ENCODE measurements at regions not wholly inside any gene's neighbourhood (a gene's known extent, or its start where the extent isn't known, plus 50 kb on each side); places are given as distances from the start of the nearest gene placed in this dataset.

- TF ChIP-seq CTCF (tag by site-specific recombination; IDR thresholded peaks at IDR 0.05) (no peak), ZNF664 (tag by site-specific recombination; IDR thresholded peaks at IDR 0.05) (no peak), ZNF121 (tag by site-specific recombination; IDR thresholded peaks at IDR 0.05) (no peak), ZBTB49 (tag by site-specific recombination; IDR thresholded peaks at IDR 0.05; ENCODE audit: low read depth) (no peak), ZNF544 (tag by site-specific recombination; IDR thresholded peaks at IDR 0.05) (no peak), ZNF174 (tag by site-specific recombination; IDR thresholded peaks at IDR 0.05) (no peak), ZEB2 (tag by site-specific recombination; IDR thresholded peaks at IDR 0.05) (no peak), ZBTB1 (tag by site-specific recombination; IDR thresholded peaks at IDR 0.05) (no peak), ZNF530 (tag by site-specific recombination; IDR thresholded peaks at IDR 0.05; ENCODE audit: low read depth) (no peak), ZNF48 (tag by site-specific recombination; IDR thresholded peaks at IDR 0.05) (no peak), FEZF1 (tag by site-specific recombination; IDR thresholded peaks at IDR 0.05) (no peak), BCL11B (tag by site-specific recombination; IDR thresholded peaks at IDR 0.05; ENCODE audit: low read depth) (no peak)
- TF ChIP-seq, protein P1, sequence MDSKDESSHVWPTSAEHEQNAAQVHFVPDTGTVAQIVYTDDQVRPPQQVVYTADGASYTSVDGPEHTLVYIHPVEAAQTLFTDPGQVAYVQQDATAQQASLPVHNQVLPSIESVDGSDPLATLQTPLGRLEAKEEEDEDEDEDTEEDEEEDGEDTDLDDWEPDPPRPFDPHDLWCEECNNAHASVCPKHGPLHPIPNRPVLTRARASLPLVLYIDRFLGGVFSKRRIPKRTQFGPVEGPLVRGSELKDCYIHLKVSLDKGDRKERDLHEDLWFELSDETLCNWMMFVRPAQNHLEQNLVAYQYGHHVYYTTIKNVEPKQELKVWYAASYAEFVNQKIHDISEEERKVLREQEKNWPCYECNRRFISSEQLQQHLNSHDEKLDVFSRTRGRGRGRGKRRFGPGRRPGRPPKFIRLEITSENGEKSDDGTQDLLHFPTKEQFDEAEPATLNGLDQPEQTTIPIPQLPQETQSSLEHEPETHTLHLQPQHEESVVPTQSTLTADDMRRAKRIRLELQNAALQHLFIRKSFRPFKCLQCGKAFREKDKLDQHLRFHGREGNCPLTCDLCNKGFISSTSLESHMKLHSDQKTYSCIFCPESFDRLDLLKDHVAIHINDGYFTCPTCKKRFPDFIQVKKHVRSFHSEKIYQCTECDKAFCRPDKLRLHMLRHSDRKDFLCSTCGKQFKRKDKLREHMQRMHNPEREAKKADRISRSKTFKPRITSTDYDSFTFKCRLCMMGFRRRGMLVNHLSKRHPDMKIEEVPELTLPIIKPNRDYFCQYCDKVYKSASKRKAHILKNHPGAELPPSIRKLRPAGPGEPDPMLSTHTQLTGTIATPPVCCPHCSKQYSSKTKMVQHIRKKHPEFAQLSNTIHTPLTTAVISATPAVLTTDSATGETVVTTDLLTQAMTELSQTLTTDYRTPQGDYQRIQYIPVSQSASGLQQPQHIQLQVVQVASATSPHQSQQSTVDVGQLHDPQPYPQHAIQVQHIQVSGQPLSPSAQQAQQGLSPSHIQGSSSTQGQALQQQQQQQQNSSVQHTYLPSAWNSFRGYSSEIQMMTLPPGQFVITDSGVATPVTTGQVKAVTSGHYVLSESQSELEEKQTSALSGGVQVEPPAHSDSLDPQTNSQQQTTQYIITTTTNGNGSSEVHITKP (tag by site-specific recombination; IDR thresholded peaks at IDR 0.05) = no peak
- TF ChIP-seq, protein P2, sequence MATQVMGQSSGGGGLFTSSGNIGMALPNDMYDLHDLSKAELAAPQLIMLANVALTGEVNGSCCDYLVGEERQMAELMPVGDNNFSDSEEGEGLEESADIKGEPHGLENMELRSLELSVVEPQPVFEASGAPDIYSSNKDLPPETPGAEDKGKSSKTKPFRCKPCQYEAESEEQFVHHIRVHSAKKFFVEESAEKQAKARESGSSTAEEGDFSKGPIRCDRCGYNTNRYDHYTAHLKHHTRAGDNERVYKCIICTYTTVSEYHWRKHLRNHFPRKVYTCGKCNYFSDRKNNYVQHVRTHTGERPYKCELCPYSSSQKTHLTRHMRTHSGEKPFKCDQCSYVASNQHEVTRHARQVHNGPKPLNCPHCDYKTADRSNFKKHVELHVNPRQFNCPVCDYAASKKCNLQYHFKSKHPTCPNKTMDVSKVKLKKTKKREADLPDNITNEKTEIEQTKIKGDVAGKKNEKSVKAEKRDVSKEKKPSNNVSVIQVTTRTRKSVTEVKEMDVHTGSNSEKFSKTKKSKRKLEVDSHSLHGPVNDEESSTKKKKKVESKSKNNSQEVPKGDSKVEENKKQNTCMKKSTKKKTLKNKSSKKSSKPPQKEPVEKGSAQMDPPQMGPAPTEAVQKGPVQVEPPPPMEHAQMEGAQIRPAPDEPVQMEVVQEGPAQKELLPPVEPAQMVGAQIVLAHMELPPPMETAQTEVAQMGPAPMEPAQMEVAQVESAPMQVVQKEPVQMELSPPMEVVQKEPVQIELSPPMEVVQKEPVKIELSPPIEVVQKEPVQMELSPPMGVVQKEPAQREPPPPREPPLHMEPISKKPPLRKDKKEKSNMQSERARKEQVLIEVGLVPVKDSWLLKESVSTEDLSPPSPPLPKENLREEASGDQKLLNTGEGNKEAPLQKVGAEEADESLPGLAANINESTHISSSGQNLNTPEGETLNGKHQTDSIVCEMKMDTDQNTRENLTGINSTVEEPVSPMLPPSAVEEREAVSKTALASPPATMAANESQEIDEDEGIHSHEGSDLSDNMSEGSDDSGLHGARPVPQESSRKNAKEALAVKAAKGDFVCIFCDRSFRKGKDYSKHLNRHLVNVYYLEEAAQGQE (tag by site-specific recombination; IDR thresholded peaks at IDR 0.05) = no peak
These were observed 1156.9 kb downstream of the BRD1 start for GRCh38 chr22:48670731-48671130.
